ENCODE measurements at regions not wholly inside any gene's neighbourhood (a gene's known extent, or its start where the extent isn't known, plus 50 kb on each side); places are given as distances from the start of the nearest gene placed in this dataset.

- POLR2A ChIA-PET: no interaction called here
- Mint-ChIP-seq H3K9me3 (ENCODE audit: unreplicated experiment) (no peaks in the 10 kb centered on the region), H3K4me3 (ENCODE audit: unreplicated experiment) (no peak overlapping the region), H3K27ac (ENCODE audit: unreplicated experiment) (no peak overlapping the region), H3K27me3 (ENCODE audit: insufficient read depth, unreplicated experiment) (peaks cover 5% of the 10 kb centered on the region), H3K36me3 (ENCODE audit: insufficient read depth, unreplicated experiment) (no peaks in the 10 kb centered on the region), H3K4me1 (ENCODE audit: low read depth, unreplicated experiment) (no peaks in the 10 kb centered on the region)
- intact Hi-C loops (cut with micrococcal nuclease; ENCODE audit: unreplicated experiment): no loop called here
- H3K27me3 ChIP-seq (replicated peaks; ENCODE audit: control insufficient read depth, insufficient read depth, low read length): no peaks in the 10 kb centered on the region
- H3K9me3 ChIP-seq: no peaks in the 10 kb centered on the region
- no peak for DNase-seq
- CTCF ChIA-PET: no interaction called here
- no peak overlapping the region for H3K4me3 ChIP-seq (ENCODE audit: low read depth, low read length)
- no peak for TF ChIP-seq CTCF (IDR thresholded peaks at IDR 0.05; ENCODE audit: insufficient read depth in 1 of 2, low read depth in 1 of 2, low read length in 1 of 2, severe bottlenecking in 1 of 2, unreplicated experiment in 1 of 2)
- BruUV-seq (replicated peaks): no TSS peak
- H3K4me1 ChIP-seq: no peaks in the 10 kb centered on the region
- no peaks in the 10 kb centered on the region for H3K36me3 ChIP-seq (ENCODE audit: control insufficient read depth, insufficient read depth, low read length)
These were observed 257.8 kb downstream of the EBLN2 start for GRCh38 chr3:73319179-73319769.

GRCh38 chr3:73321286-73321999, 260.0 kb downstream of the EBLN2 start:
- intact Hi-C loops (cut with micrococcal nuclease; ENCODE audit: unreplicated experiment): no loop called here
- Mint-ChIP-seq H3K4me3 (ENCODE audit: unreplicated experiment) (no peak overlapping the region), H3K27me3 (ENCODE audit: insufficient read depth, unreplicated experiment) (peaks cover 2% of the 10 kb centered on the region), H3K27ac (ENCODE audit: unreplicated experiment) (no peak overlapping the region), H3K36me3 (ENCODE audit: insufficient read depth, unreplicated experiment) (no peaks in the 10 kb centered on the region), H3K4me1 (ENCODE audit: low read depth, unreplicated experiment) (no peaks in the 10 kb centered on the region), H3K9me3 (ENCODE audit: unreplicated experiment) (no peaks in the 10 kb centered on the region)
- no peaks in the 10 kb centered on the region for H3K27me3 ChIP-seq (replicated peaks; ENCODE audit: control insufficient read depth, insufficient read depth, low read length)
- CTCF ChIA-PET: no interaction called here
- TF ChIP-seq CTCF (IDR thresholded peaks at IDR 0.05; ENCODE audit: insufficient read depth in 1 of 2, low read depth in 1 of 2, low read length in 1 of 2, severe bottlenecking in 1 of 2, unreplicated experiment in 1 of 2): no peak
- no TSS peak for BruUV-seq (replicated peaks)
- no peak for DNase-seq
- POLR2A ChIA-PET: no interaction called here
- no peaks in the 10 kb centered on the region for H3K4me1 ChIP-seq
- no peaks in the 10 kb centered on the region for H3K36me3 ChIP-seq (ENCODE audit: control insufficient read depth, insufficient read depth, low read length)
- H3K9me3 ChIP-seq: no peaks in the 10 kb centered on the region
- H3K4me3 ChIP-seq (ENCODE audit: low read depth, low read length): no peak overlapping the region

GRCh38 chr3:73324203-73325155, 263.0 kb downstream of the EBLN2 start:
- Histone ChIP-seq H3K4me3 (ENCODE audit: low read depth, low read length) (no peak overlapping the region), H3K4me1 (no peaks in the 10 kb centered on the region), H3K36me3 (ENCODE audit: control insufficient read depth, insufficient read depth, low read length) (no peaks in the 10 kb centered on the region), H3K27me3 (replicated peaks; ENCODE audit: control insufficient read depth, insufficient read depth, low read length) (no peaks in the 10 kb centered on the region), H3K9me3 (no peaks in the 10 kb centered on the region)
- Mint-ChIP-seq H3K27me3 (ENCODE audit: insufficient read depth, unreplicated experiment) (peaks cover 2% of the 10 kb centered on the region), H3K27ac (ENCODE audit: unreplicated experiment) (no peak overlapping the region), H3K4me1 (ENCODE audit: low read depth, unreplicated experiment) (no peaks in the 10 kb centered on the region), H3K36me3 (ENCODE audit: insufficient read depth, unreplicated experiment) (no peaks in the 10 kb centered on the region), H3K4me3 (ENCODE audit: unreplicated experiment) (no peak overlapping the region), H3K9me3 (ENCODE audit: unreplicated experiment) (no peaks in the 10 kb centered on the region)
- intact Hi-C loops (cut with micrococcal nuclease; ENCODE audit: unreplicated experiment): no loop called here
- ChIA-PET POLR2A (no interaction called here), CTCF (no interaction called here)
- BruUV-seq (replicated peaks): no TSS peak
- TF ChIP-seq CTCF (IDR thresholded peaks at IDR 0.05; ENCODE audit: insufficient read depth in 1 of 2, low read depth in 1 of 2, low read length in 1 of 2, severe bottlenecking in 1 of 2, unreplicated experiment in 1 of 2): no peak
- DNase-seq: no peak

All from Caco-2 (cell line).